ENCODE measurements at regions not wholly inside any gene's neighbourhood (a gene's known extent, or its start where the extent isn't known, plus 50 kb on each side); places are given as distances from the start of the nearest gene placed in this dataset.

GRCh38 chr14:58717211-58717610, 79.4 kb downstream of the DACT1 start:
- no peak overlapping the region for H3K9ac ChIP-seq (replicated peaks in 1 of 4; ENCODE audit: extremely low read depth in 1 of 4, low read depth in 3 of 4, low read length in 3 of 4)
- no peak overlapping the region for H4K8ac ChIP-seq (ENCODE audit: extremely low read depth, insufficient read depth, low read length)
- H3K14ac ChIP-seq (ENCODE audit: insufficient read length): no peak overlapping the region
- H3K4me1 ChIP-seq (replicated peaks in 1 of 4; ENCODE audit: control insufficient read depth in 3 of 4, insufficient read depth in 4 of 4, low read length in 3 of 4): no peaks in the 10 kb centered on the region
- H2BK12ac ChIP-seq (ENCODE audit: low read depth, low read length): no peak overlapping the region
- no peaks in the 10 kb centered on the region for H3K79me1 ChIP-seq (ENCODE audit: low read depth, low read length)
- ChIA-PET POLR2A (ENCODE audit: partially characterized antibody) (no interaction called here), CTCF (ENCODE audit: partially characterized antibody) (interaction anchor here (1.0 to 1.4 kb wide), 2 partner anchors 10 to 109 kb away, joined by 4 read pairs; no protein-coding TSS in a partner anchor)
- no peak overlapping the region for H3K56ac ChIP-seq (replicated peaks; ENCODE audit: insufficient read length, low read depth, low read length)
- H3K79me2 ChIP-seq (ENCODE audit: control insufficient read depth in 1 of 2, insufficient read depth in 2 of 2, low read length in 2 of 2): no peaks in the 10 kb centered on the region
- no peak overlapping the region for H3K4me2 ChIP-seq (ENCODE audit: insufficient read depth in 1 of 2, low read depth in 2 of 2, low read length in 2 of 2)
- no peak overlapping the region for H2AFZ ChIP-seq (ENCODE audit: low read length)
- no peak overlapping the region for H3K4me3 ChIP-seq (ENCODE audit: extremely low read depth in 1 of 4, insufficient read depth in 2 of 4, low read depth in 3 of 4, low read length in 4 of 4)
- no peak overlapping the region for H2AK5ac ChIP-seq (ENCODE audit: low read depth, low read length)
- FAIRE-seq: no peak
- H4K91ac ChIP-seq (replicated peaks; ENCODE audit: insufficient read length, low read length): no peak overlapping the region
- no peaks in the 10 kb centered on the region for H4K20me1 ChIP-seq (replicated peaks in 1 of 2; ENCODE audit: control insufficient read depth in 1 of 2, insufficient read depth in 2 of 2, low read length in 2 of 2)
- no peaks in the 10 kb centered on the region for H3K27me3 ChIP-seq (replicated peaks in 1 of 4; ENCODE audit: control insufficient read depth in 3 of 4, extremely low read depth in 1 of 4, insufficient read depth in 3 of 4, low read length in 3 of 4)
- H2BK15ac ChIP-seq (ENCODE audit: low read length): no peak overlapping the region
- TF ChIP-seq RBBP5 (IDR thresholded peaks at IDR 0.05; ENCODE audit: borderline replicate concordance, low read depth, low read length) (no peak), JUND (IDR thresholded peaks at IDR 0.05; ENCODE audit: low read length) (no peak), TCF12 (IDR thresholded peaks at IDR 0.05; ENCODE audit: low read depth, low read length) (no peak), SIX5 (IDR thresholded peaks at IDR 0.05; ENCODE audit: low read depth, low read length) (no peak), CHD2 (IDR thresholded peaks at IDR 0.05; ENCODE audit: low read length) (no peak), BCL11A (IDR thresholded peaks at IDR 0.05; ENCODE audit: low read depth in 2 of 2, low read length in 2 of 2) (no peak), TAF1 (IDR thresholded peaks at IDR 0.05; ENCODE audit: low read depth, low read length) (no peak), HDAC2 (IDR thresholded peaks at IDR 0.05; ENCODE audit: borderline replicate concordance in 1 of 2, low read depth in 2 of 2, low read length in 2 of 2) (no peak)
- no peaks in the 10 kb centered on the region for H3K36me3 ChIP-seq (ENCODE audit: control insufficient read depth in 2 of 4, insufficient read depth in 4 of 4, low read length in 3 of 4)
- no peak overlapping the region for H4K5ac ChIP-seq (ENCODE audit: insufficient read length, low read depth, low read length)
- no peaks in the 10 kb centered on the region for H3K23me2 ChIP-seq (ENCODE audit: low read depth, low read length)
- no peak overlapping the region for H3K4ac ChIP-seq (replicated peaks; ENCODE audit: insufficient read length, low read depth, low read length)
- DNase-seq (ENCODE audit: low read depth in 1 of 2, low spot score in 2 of 2): no peak
- H2BK120ac ChIP-seq (replicated peaks; ENCODE audit: low read depth, low read length): no peak overlapping the region
- H3K27ac ChIP-seq (ENCODE audit: low read depth, low read length): no peak overlapping the region
- no peaks in the 10 kb centered on the region for H3K9me3 ChIP-seq (ENCODE audit: insufficient read depth in 2 of 2, low read depth in 1 of 2, low read length in 1 of 2)
- H2BK20ac ChIP-seq (ENCODE audit: low read length): no peak overlapping the region
- no peak overlapping the region for H2BK5ac ChIP-seq (ENCODE audit: low read depth, low read length)
- H3K18ac ChIP-seq (ENCODE audit: extremely low read depth, low read length): no peak overlapping the region
- no peak overlapping the region for H3K23ac ChIP-seq (ENCODE audit: insufficient read length)
